MM.1S (cell line): ENCODE measurements at regions not wholly inside any gene's neighbourhood (a gene's known extent, or its start where the extent isn't known, plus 50 kb on each side); places are given as distances from the start of the nearest gene placed in this dataset.
"Not testable (repeated sequence)": the region's sequence is repeated elsewhere in the genome, so short reads cannot be mapped to it uniquely, and the experiment has no call there.

Experiments
- DNase-seq: peaks from one replicate; pipeline ENCODE4 v3.0.0-alpha.2; 2015
- H2AFZ ChIP-seq: fragments of 300-600 bp; sonication (generic); 2 replicates; pipeline ENCODE4 v1.6.0; 2016; ENCODE audit warnings: antibody characterized with exemption, low read length
- H3F3A ChIP-seq: fragments of 300-600 bp; sonication (generic); 2 replicates; pipeline ENCODE4 v1.6.1; 2016; ENCODE audit warnings: mild to moderate bottlenecking, antibody characterized with exemption, low read length, moderate library complexity, mixed read lengths; ENCODE audit not compliant: insufficient read depth
- H3K27ac ChIP-seq: fragments of 300-600 bp; sonication (generic); 2 replicates; pipeline ENCODE4 v1.5.1; 2016; ENCODE audit warnings: mild to moderate bottlenecking, low read length
- H3K27me3 ChIP-seq: fragments of 300-600 bp; sonication (generic); replicated peaks from 2 replicates; pipeline ENCODE4 v1.6.0; 2016; ENCODE audit warnings: low read length; ENCODE audit not compliant: insufficient read depth
- H3K36me3 ChIP-seq: fragments of 300-600 bp; sonication (generic); replicated peaks from 2 replicates; pipeline ENCODE4 v1.6.1; 2016; ENCODE audit warnings: mild to moderate bottlenecking, low read length, mixed read lengths; ENCODE audit not compliant: insufficient read depth
- H3K4me1 ChIP-seq: fragments of 300-600 bp; sonication (generic); 2 replicates; pipeline ENCODE4 v1.6.1; 2016; ENCODE audit warnings: low read length, mixed read lengths
- H3K4me2 ChIP-seq: fragments of 300-600 bp; sonication (generic); 2 replicates; pipeline ENCODE4 v1.6.0; 2016; ENCODE audit warnings: low read depth, low read length
- H3K4me3 ChIP-seq: fragments of 300-600 bp; sonication (generic); 2 replicates; pipeline ENCODE4 v1.5.1; 2016; ENCODE audit warnings: low read length, mixed read lengths
- H3K79me2 ChIP-seq: fragments of 300-600 bp; sonication (generic); 2 replicates; pipeline ENCODE4 v1.6.1; 2016; ENCODE audit warnings: mixed run types, low read length, mixed read lengths
- H3K9ac ChIP-seq: fragments of 300-600 bp; sonication (generic); 2 replicates; pipeline ENCODE4 v1.6.1; 2016; ENCODE audit warnings: low read length, mixed read lengths
- H3K9me2 ChIP-seq: fragments of 300-600 bp; sonication (generic); replicated peaks from 2 replicates; pipeline ENCODE4 v1.6.1; 2016; ENCODE audit warnings: mild to moderate bottlenecking, low read length, mixed read lengths; ENCODE audit not compliant: insufficient read depth
- H3K9me3 ChIP-seq: fragments of 300-600 bp; sonication (generic); replicated peaks from 2 replicates; pipeline ENCODE4 v1.6.1; 2016; ENCODE audit warnings: mild to moderate bottlenecking, low read length, mixed read lengths; ENCODE audit not compliant: insufficient read depth
- H4K20me1 ChIP-seq: fragments of 300-600 bp; sonication (generic); 2 replicates; pipeline ENCODE4 v1.6.1; 2016; ENCODE audit warnings: mild to moderate bottlenecking, low read length, moderate library complexity, mixed read lengths; ENCODE audit not compliant: insufficient read depth
- EZH2 ChIP-seq: fragments of 300-600 bp; sonication (generic); optimal IDR thresholded peaks from 2 replicates; pipeline ENCODE3; 2017; ENCODE audit warnings: low read depth, mild to moderate bottlenecking, antibody characterized with exemption, low read length, mixed read lengths
- EZH2phosphoT487 ChIP-seq: fragments of 300-600 bp; sonication (generic); IDR thresholded peaks from 2 replicates; pipeline ENCODE4 v1.6.1; 2018; ENCODE audit warnings: antibody characterized with exemption, low read length
- TF ChIP-seq, protein P1 (sequence below): fragments of 300-600 bp; sonication (generic); IDR thresholded peaks from 2 replicates; pipeline ENCODE4 v1.5.1; 2016; ENCODE audit warnings: antibody characterized with exemption, low read length, mixed read lengths

DNA sequence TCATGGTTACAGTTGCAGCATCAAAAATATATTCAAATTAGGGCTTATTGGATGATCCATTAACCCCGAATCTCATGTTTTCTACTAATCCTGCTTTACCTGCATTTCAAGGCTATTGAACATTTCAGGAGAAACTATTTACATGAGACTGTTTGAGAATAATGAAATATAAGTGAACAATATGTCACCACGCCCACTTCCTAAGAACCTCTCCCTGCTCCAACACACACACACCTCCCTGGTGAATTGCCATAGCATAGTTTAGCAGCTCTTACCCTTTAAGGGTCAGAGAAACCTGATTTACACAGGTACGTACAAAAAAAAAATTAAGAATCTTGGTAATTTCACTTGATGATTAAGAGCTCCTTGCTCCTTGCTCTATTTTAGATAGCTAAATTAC lies 113.4 kb downstream of the ANXA5 start:
- Histone ChIP-seq H3K79me2 (no peaks in the 10 kb centered on the region), H3K9me3 (no peaks in the 10 kb centered on the region), H3K9me2 (no peaks in the 10 kb centered on the region), H3K4me2 (no peak overlapping the region), H3K4me3 (no peak overlapping the region), H3K27me3 (no peaks in the 10 kb centered on the region), H3F3A (no peaks in the 10 kb centered on the region), H2AFZ (no peak overlapping the region), H3K4me1 (no peaks in the 10 kb centered on the region), H3K36me3 (no peaks in the 10 kb centered on the region), H3K27ac (no peak overlapping the region), H4K20me1 (no peaks in the 10 kb centered on the region), H3K9ac (no peak overlapping the region)
- no peak for DNase-seq
- TF ChIP-seq, protein P1, sequence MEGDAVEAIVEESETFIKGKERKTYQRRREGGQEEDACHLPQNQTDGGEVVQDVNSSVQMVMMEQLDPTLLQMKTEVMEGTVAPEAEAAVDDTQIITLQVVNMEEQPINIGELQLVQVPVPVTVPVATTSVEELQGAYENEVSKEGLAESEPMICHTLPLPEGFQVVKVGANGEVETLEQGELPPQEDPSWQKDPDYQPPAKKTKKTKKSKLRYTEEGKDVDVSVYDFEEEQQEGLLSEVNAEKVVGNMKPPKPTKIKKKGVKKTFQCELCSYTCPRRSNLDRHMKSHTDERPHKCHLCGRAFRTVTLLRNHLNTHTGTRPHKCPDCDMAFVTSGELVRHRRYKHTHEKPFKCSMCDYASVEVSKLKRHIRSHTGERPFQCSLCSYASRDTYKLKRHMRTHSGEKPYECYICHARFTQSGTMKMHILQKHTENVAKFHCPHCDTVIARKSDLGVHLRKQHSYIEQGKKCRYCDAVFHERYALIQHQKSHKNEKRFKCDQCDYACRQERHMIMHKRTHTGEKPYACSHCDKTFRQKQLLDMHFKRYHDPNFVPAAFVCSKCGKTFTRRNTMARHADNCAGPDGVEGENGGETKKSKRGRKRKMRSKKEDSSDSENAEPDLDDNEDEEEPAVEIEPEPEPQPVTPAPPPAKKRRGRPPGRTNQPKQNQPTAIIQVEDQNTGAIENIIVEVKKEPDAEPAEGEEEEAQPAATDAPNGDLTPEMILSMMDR: no peak

DNA sequence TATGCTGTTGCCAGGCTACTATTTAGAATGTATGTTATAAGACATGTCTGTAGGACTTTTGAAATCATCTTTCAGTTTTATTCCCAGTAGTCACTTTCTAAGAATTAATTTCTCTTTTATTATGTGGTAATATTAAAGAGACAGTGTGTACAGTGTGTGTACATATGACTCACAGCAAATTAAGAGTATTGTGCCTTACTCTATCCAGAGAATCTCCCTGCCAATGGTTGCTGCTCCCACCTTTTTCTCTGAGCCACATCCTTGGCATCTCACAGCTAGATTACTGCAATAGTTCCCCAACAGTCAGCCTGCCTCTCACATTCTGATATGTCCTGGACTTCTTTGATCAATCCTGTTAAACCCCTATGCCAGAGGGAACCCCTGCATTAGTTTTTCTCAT lies 114.5 kb downstream of the ANXA5 start:
- DNase-seq: no peak
- Histone ChIP-seq H3K4me2 (no peak overlapping the region), H3K27me3 (no peaks in the 10 kb centered on the region), H3K9ac (no peak overlapping the region), H2AFZ (no peak overlapping the region), H3K27ac (no peak overlapping the region), H3K9me2 (no peaks in the 10 kb centered on the region), H3K4me1 (no peaks in the 10 kb centered on the region), H3K79me2 (no peaks in the 10 kb centered on the region), H3K36me3 (no peaks in the 10 kb centered on the region), H3K9me3 (no peaks in the 10 kb centered on the region), H4K20me1 (no peaks in the 10 kb centered on the region), H3F3A (no peaks in the 10 kb centered on the region), H3K4me3 (no peak overlapping the region)
- TF ChIP-seq EZH2phosphoT487 (no peak), EZH2 (no peak)
- TF ChIP-seq, protein P1: no peak

- H3K27ac ChIP-seq, H3F3A ChIP-seq, H4K20me1 ChIP-seq, H3K9me2 ChIP-seq, H3K4me1 ChIP-seq, DNase-seq, H3K9me3 ChIP-seq, H3K27me3 ChIP-seq, H3K4me3 ChIP-seq, H3K9ac ChIP-seq, H3K4me2 ChIP-seq, H3K36me3 ChIP-seq, H2AFZ ChIP-seq, H3K79me2 ChIP-seq: not testable (repeated sequence)
These were observed 121.4 kb downstream of the ANXA5 start for GRCh38 chr4:121575392-121575791.

GRCh38 chr4:121574618-121575017 lies 122.2 kb downstream of the ANXA5 start:
- no peak for TF ChIP-seq EZH2
- TF ChIP-seq, protein P1: no peak
- no peak for TF ChIP-seq EZH2phosphoT487
- no peak overlapping the region for H3K27ac ChIP-seq
- DNase-seq: no peak

More at GRCh38 chr4:121574618-121575017, 122.2 kb downstream of the ANXA5 start:
- H3K4me3 ChIP-seq: no peak overlapping the region
- H2AFZ ChIP-seq: no peak overlapping the region
- no peaks in the 10 kb centered on the region for H3K9me2 ChIP-seq
- H3K4me2 ChIP-seq: no peak overlapping the region
- H3K36me3 ChIP-seq: no peaks in the 10 kb centered on the region
- no peaks in the 10 kb centered on the region for H3K79me2 ChIP-seq
- H3K9me3 ChIP-seq: no peaks in the 10 kb centered on the region
- no peaks in the 10 kb centered on the region for H3F3A ChIP-seq
- H3K4me1 ChIP-seq: no peaks in the 10 kb centered on the region
- no peak overlapping the region for H3K9ac ChIP-seq
- no peaks in the 10 kb centered on the region for H3K27me3 ChIP-seq
- H4K20me1 ChIP-seq: no peaks in the 10 kb centered on the region
